ENCODE measurements at regions not wholly inside any gene's neighbourhood (a gene's known extent, or its start where the extent isn't known, plus 50 kb on each side); places are given as distances from the start of the nearest gene placed in this dataset.

DNA sequence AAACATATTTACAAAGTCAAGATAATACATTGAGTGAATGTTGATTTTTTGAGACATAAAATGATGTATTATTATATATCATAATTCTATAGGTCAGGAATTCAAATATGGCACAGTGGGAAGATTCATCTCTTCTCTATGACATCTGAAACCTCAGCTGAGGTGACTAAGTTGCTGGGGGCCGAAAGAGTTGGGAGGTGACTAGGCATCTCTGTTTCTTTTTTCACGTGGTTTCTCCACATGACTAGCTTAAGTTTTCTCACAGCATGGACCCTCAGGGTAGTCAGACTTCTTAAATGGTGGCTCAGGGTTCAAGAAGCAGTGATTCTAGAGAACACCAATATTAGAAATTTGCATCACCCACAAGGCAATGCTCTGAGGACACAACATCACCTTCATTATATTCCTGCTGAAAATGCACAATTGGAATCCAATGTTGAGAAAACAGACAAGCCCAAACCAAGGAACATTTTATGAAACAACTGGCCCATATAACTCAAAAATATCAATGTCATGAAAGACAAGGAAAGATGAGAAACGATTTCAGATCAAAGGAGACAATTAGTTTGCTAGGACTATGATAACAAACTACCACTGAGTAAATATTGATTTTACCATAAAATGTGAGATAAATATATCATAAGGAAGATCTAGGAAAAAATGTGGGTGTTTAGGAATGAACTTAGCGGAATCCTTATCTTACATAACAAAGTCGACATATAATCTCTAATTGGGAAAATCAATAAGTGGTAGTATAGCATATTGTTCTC, 273.3 kb upstream of the IRAK1BP1 start:
- TF ChIP-seq, protein P1, sequence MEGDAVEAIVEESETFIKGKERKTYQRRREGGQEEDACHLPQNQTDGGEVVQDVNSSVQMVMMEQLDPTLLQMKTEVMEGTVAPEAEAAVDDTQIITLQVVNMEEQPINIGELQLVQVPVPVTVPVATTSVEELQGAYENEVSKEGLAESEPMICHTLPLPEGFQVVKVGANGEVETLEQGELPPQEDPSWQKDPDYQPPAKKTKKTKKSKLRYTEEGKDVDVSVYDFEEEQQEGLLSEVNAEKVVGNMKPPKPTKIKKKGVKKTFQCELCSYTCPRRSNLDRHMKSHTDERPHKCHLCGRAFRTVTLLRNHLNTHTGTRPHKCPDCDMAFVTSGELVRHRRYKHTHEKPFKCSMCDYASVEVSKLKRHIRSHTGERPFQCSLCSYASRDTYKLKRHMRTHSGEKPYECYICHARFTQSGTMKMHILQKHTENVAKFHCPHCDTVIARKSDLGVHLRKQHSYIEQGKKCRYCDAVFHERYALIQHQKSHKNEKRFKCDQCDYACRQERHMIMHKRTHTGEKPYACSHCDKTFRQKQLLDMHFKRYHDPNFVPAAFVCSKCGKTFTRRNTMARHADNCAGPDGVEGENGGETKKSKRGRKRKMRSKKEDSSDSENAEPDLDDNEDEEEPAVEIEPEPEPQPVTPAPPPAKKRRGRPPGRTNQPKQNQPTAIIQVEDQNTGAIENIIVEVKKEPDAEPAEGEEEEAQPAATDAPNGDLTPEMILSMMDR (IDR thresholded peaks at IDR 0.05; ENCODE audit: borderline replicate concordance, extremely low read depth, low read length, poor library complexity, severe bottlenecking), result no peak
- no peak for TF ChIP-seq EZH2 (IDR thresholded peaks at IDR 0.05; ENCODE audit: borderline replicate concordance, low read depth, low read length, severe bottlenecking)

Measured in DND-41 (cell line).